ENCODE measurements at regions not wholly inside any gene's neighbourhood (a gene's known extent, or its start where the extent isn't known, plus 50 kb on each side); places are given as distances from the start of the nearest gene placed in this dataset.

GRCh38 chr16:76976756-76977155 lies 214.2 kb upstream of the MON1B start:
- TF ChIP-seq CTCF (IDR thresholded peaks at IDR 0.05; ENCODE audit: low read length, missing control alignments) = no peak
- no peak overlapping the region for H3K4me3 ChIP-seq (replicated peaks; ENCODE audit: low read depth, low read length)
- DNase-seq (ENCODE audit: low read depth) = no peak

DNA sequence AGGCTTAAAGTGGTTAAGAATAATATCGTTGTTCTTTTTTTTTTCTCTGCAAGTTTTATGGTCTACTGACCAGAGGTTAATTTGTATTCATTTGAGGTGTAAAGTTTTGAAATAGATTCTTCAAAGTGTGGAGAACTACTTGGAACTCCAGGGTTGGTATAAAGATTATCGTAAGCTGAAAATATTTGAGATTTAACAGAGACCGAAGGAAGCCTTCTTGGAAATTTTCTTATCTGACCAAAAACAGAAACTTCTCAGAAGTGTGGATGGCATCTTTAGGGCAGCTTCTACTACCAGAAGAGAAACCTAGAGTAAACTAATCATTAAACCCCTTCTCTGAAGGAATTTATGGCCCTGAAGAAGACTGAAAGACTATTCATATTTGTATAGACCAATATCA lies 206.8 kb upstream of the MON1B start:
- no peak for TF ChIP-seq CTCF (IDR thresholded peaks at IDR 0.05; ENCODE audit: low read length, missing control alignments)
- H3K4me3 ChIP-seq (replicated peaks; ENCODE audit: low read depth, low read length) = no peak overlapping the region
- no peak for DNase-seq (ENCODE audit: low read depth)

GRCh38 chr16:76985392-76986045 lies 205.5 kb upstream of the MON1B start:
- DNase-seq (ENCODE audit: low read depth) = no peak
- TF ChIP-seq CTCF (IDR thresholded peaks at IDR 0.05; ENCODE audit: low read length, missing control alignments) = no peak
- no peak overlapping the region for H3K4me3 ChIP-seq (replicated peaks; ENCODE audit: low read depth, low read length)

DNA sequence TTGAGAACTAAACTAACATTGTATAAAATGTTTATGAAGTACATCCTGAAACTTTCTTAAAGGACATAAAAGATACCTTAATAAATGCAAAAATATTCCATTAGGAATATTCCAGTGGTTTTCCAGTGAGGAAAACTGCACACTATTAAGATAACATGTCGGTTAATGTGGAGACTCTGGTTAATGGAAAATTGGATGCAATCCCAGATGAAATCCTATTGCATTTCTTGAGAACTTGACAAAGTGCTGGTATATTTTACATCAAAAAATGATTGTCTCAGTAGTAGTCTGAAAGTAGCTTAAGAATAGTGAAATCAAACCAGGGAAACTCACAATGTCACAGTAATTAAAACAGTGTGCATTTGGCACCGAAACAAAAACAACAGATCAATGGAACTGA lies 202.5 kb upstream of the MON1B start:
- DNase-seq (ENCODE audit: low read depth) = peak; percentile 3
- no peak for TF ChIP-seq CTCF (IDR thresholded peaks at IDR 0.05; ENCODE audit: low read length, missing control alignments)
- no peak overlapping the region for H3K4me3 ChIP-seq (replicated peaks; ENCODE audit: low read depth, low read length)

GRCh38 chr16:77002644-77003043 lies 188.3 kb upstream of the MON1B start:
- H3K4me3 ChIP-seq (replicated peaks; ENCODE audit: low read depth, low read length) = no peak overlapping the region
- no peak for DNase-seq (ENCODE audit: low read depth)
- no peak for TF ChIP-seq CTCF (IDR thresholded peaks at IDR 0.05; ENCODE audit: low read length, missing control alignments)

DNA sequence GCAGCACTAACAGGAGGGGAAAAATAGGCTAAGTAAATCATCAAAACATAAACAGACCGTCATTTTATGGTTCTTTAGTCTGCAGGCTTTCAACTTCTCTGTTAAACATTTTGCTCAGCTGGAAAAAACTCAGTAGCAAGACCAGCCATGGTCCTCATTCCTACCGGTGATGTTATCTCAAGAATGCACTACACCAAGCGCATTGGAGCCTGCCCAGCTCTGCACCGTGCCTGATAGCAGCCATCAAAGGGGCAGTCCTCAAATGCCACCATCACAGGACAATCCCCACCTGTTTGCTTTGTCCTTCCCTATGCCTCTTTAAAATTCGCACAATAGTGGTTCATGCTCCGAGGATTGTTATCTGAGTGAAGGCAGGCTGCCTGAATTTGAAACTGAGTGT lies 181.5 kb upstream of the MON1B start:
- no peak overlapping the region for H3K4me3 ChIP-seq (replicated peaks; ENCODE audit: low read depth, low read length)
- no peak for DNase-seq (ENCODE audit: low read depth)
- TF ChIP-seq CTCF (IDR thresholded peaks at IDR 0.05; ENCODE audit: low read length, missing control alignments) = no peak

GRCh38 chr16:77014441-77014840 lies 176.5 kb upstream of the MON1B start:
- no peak for TF ChIP-seq CTCF (IDR thresholded peaks at IDR 0.05; ENCODE audit: low read length, missing control alignments)
- no peak overlapping the region for H3K4me3 ChIP-seq (replicated peaks; ENCODE audit: low read depth, low read length)
- DNase-seq (ENCODE audit: low read depth) = no peak

All from fibroblast of pulmonary artery (primary cell).